T1000 (cell line): ENCODE measurements at regions not wholly inside any gene's neighbourhood (a gene's known extent, or its start where the extent isn't known, plus 50 kb on each side); places are given as distances from the start of the nearest gene placed in this dataset.
A peak's percentile ranks its signal among the peaks of the same experiment; 100 is the strongest.

ENCODE experiments used
- DNase-seq: peaks from one replicate; lab custom pipeline; 2025; ENCODE audit warnings: mixed read lengths; lab: John Stamatoyannopoulos, UW

DNA sequence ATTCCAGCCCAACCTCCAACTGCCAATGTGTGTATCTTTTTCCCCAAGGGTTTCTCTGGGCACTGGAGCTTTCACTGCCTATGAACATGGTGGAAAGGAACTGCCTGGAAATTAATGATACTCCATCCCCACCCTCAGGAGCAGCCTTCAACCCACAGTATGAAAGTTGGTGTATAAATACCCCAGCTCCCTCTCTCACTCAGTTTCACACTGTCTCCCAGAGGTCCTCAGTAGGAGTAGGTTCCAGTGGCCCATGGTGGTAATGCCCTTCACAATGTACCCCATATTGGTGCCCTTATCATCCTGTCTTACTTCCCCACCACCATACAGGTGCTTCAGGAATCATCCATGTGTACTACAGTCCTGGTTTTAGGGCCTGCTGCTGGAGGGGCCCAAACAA, 462.6 kb downstream of the MIAT start:
- DNase-seq = no peak

DNA sequence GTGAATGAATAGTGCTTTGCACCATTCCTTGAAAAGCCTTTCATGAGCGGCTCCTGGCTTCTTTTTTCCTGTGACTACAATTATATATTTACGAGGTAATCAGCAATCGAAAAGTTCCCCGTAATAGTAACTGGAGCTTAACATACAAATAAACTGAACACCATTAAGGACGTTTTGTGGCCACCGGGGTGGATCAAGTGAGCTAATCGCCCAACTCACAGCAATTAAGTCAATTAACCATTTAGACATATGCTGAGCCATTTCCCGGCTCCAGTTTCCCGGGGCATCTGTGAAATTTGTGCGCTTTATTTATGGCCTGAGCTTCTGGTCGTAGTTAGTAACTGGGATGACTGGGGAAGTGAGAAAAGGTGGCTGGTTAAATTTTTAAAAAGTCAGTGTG, 465.2 kb downstream of the MIAT start:
- DNase-seq = no peak

DNA sequence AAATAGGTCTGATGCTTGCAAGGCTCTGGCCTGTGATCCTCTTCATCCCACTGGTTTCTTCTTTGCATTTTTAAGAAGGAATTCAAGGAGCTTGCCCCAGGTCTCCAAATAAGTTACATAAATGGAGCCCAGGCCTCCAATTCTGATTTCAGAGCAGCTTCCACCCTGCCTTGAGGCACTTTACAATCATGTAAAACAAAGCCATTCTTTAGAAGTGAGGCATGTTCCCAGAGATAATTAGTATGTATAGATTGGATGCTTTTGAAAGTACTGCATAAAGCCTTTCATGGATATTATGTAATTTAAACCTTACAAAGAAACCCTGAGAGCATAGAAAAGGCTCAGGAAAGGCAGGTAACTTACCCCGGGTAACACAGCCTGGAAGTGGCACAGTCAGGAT, 466.5 kb downstream of the MIAT start:
- no peak for DNase-seq

DNA sequence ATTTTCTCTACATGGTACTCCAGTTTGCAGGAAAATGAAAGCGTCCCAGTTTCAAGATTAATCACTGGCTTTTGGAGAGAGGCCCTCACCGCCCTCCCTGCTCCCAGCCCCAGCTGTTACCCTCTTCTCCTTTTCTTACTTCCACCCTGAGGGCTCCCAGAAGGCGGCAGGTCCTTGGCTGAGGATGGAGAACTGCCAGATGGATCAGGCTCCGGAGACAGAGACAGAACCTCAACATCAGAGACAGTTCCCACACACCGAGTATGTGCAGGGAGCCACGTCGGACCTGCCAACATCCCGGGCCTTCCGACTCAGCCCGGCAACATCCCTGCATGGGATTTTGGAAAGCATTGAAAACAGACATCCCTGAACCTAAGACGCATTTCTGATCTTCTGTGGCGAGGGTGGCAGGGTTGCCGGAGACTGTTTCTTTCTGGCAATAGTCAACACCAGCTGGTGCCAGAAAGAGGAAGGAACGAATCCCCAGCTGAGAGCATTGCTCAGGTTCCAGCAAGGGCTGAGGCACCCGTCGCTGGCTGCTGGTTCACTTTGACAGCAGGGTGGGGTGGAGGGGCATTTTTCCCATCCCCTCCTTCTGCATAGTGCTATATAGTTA, 467.1 kb downstream of the MIAT start:
- DNase-seq = no peak

DNA sequence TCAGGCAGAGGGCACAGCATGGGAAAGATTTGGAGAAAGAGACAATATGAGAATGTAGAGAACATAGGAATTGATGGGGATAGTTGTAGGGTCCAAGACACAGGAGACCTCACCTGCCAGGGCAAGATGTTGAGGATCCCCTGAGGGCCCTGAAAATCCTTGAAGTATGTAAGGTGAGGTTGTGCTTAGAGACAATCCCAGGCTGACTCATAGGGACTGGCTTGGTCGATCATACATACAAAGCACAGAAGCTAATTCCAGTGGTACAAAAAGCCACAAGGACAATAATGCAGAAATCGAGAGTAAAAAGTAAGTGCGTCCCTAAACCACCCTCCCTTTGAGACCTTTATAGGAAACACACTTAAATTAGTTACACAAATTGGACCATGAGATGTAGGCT, 468.2 kb downstream of the MIAT start:
- no peak for DNase-seq

DNA sequence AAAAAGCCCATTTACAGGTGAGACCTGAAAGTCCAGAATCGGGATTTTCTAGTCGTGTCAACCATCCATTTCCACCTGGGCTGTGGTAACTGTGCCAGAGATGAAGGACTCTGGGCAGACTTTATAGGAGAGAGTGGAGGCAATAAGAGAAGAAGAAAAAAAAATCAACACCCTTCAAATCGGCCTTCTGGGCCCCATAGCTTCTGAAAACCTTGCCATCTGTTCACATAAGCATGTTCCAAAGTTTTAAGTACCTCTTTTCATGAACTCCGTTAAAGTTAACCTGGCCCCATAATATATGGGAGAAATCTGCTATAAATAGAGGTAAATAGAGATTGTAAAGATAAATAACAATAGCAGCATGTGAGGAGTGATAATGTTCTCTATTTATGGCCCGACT, 470.5 kb downstream of the MIAT start:
- DNase-seq = no peak

DNA sequence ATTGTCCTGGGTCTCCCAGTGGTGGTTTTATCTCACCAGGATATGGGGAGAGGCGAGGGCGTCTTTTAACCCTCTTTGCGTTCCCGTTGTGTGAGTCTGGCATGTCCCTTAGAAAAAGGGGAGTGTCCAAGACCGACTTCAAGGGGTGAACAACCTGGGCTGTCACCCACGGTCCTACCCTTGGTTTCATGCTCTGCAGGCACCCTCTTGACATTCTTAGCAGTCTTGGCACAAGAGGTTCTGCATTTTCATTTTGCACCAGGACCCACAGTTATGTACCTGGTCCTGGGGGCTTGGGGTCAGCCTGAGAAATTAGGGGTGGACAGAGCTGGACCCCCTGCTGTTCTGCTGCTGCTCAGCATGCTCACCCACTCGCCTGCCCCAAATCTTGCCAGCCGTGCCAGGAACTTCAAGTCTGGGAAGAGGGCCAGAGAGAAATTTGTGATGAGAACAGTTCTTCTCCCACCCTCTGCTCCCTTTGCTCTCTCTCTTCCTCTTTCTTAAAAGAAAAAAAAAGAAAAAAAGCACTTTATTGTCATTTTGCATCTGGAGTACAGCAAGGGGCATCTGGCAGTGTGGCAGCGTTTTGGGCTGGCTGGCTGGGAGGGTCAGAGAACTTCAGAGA, 471.2 kb downstream of the MIAT start:
- no peak for DNase-seq

DNA sequence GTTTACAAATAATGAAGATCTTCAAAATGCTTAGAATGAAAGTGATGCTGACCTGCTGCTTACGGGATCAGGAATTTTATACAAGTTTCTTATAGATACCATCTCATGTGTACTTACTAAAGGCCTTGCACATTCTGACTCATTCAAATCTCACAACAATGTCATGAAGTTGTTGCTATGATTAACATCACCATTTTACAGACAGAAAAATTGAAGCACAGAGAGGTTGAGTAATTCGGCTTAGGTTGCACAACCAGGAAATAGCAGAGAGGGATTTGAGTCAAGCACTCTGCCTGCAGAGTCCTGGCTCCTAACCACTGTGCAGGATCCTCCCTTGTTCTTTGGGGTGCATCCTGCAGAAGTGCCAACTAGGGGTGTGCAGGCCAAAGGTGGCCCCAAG, 471.9 kb downstream of the MIAT start:
- no peak for DNase-seq

DNA sequence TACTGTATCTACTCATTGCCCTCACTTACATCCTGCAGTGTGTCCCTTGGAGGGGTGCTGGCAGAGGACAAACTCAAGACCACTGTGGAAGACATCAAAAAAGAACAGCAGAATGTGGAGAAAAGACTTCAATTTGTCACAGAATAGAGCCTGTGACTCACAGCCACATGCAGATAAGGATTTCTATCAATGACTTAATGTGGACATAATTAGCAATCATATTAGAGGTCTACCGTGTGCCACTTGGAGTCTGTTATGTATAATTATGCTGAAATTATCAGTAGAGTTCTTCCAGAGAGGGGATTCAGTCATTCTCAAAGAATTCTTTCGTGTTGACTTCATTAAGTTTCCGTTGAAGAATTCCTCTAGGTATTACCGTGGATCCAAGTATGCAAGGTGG, 473.5 kb downstream of the MIAT start:
- DNase-seq = no peak

DNA sequence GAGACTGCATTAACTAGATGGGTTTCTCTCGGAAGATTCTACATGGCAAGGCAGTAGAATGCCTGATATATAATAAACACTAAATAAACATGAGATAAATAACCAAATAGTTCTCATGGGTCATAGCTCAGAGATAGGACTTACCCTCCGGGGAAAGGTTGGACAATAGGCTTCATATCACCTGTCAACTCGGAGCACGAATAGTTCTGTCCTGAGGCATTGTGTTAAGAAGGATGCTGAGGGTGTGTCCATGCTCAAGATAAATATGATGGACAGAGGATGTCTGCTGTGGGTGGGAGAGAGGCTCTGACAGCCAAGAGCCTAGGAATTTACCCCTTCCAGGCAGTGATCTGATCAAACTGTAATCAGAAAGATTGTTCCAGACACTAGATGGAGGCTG, 474.0 kb downstream of the MIAT start:
- no peak for DNase-seq

DNA sequence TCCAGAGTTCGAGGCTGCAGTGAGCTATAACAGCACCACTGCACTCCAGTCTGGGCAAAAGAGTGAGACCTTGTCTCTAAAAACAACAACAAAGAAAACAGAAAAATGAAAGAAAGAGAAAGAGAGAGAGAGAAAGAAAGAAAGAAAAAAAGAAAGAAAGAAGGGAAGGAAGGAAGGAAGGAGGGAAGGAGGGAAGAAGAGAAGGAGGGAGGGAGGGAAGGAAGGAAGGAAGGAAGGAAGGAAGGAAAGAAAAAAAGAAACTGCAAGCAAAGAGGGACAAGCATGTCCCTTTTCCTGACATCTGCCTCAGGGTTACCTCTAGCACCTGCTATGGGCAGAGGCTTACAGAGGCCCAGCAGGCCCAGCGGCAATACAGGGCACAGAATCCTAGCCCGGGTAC, 475.0 kb downstream of the MIAT start:
- DNase-seq = no peak

DNA sequence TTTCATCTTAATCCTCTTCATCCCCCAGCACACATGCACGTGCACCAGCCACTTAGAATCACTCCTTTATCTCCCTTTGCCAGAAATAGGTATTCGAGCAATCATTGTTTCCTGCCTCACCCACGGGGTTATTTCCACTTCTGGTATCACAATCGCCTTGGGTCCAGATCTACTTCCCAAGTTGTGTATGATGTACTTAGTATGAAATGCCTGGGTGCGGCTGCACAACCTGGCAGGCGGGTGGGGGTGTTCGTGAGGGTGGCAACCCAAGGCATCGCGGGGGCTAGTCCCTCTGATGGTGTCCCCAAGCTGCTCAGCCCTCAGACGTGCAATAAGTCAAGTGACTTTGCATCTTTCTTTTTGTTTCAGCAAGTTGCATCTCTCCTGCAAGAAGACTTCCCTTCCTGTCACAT, 475.6 kb downstream of the MIAT start:
- no peak for DNase-seq

DNA sequence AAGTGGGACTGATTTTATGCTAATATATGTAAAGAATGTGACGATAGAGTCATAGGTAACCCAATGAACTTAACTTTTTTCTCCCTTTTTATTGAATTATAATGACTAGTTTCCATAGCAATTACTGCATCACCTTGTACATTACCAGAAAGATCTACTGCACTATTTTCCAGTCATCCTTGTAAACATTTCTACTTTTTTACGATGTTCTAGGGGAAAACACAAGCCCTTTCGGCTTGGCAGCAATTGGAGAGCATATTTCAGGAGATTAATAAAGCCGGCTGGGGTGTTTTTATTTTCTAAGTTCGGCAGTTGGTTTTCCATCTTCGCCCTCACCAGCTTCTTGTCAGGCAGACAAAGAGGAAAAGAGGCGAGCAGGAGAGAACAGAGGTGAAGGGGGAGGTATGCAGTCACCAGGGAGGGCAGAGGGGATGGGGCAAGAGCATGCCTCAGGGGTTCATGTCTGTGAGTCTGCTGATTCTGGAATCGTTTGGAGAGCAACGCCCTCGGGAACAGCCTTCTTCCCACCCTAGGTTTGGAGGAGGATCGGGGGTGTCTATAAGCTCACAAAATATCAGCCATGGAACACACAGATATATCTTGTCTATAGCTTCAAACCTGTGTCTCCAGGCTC, 476.4 kb downstream of the MIAT start:
- no peak for DNase-seq

DNA sequence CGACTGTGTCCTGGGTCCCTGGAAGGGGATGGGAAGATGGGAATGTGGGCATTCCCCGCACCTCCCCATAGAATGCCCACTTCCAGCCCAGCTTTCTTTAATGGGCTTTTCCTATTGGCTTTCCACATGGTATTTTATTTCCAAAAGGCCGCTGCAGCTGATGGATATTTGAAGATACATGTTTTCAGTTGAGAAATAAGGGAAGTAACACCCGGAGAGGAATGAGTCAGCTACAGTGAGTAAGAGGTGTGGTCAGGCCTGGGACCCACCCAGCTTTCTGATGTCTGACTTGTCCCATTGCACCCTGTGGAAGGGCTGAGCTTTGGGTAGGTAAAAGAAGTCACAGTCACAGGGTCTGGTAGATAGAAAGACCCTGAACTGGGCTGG, 476.9 kb downstream of the MIAT start:
- peak; percentile 42 for DNase-seq

DNA sequence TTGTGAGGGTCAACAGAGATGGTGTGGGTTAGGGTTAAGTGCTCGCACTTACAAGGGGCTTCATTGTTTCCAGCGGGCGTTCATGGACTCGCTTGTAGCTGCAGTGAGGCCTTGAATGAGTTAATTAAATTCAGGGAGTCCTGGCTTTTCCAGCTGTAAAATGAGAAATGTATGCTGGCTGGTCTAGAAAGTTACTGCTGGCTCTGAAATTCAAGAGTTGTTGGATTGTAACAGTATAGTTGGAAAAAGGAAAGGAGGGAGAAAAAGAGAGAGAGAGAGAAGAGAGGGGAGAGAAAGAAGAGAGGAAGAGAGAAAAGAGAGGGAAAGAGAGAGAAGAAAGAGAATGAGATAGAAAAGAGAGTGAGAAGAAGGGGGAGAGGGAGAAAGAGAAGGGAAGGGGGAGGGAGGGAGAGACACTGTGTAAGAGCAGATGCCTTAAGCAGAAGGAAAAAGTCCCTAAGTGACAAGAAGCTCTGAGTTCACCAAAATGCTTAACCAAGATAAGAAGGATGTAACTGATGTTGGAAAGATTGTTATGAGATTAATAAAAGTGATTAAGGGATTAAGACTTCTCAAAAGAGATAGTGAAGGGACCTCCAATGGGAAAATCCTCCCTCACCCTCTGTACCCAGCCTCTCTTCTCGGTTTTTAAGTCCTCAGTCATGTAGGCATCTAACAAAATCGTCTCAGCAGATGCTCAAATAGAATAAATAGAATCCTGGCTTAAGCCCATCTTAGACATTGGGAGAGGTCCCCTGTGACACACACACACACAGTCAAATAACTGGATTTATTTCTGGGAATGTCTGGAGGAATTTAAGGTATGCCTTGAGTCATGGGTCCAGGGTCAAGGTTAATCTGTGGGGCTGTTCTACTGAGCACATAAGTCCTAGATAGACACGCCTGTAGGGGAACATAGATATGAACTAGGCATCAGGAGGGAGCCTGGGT, 477.9 kb downstream of the MIAT start:
- peak; percentile 41 for DNase-seq

DNA sequence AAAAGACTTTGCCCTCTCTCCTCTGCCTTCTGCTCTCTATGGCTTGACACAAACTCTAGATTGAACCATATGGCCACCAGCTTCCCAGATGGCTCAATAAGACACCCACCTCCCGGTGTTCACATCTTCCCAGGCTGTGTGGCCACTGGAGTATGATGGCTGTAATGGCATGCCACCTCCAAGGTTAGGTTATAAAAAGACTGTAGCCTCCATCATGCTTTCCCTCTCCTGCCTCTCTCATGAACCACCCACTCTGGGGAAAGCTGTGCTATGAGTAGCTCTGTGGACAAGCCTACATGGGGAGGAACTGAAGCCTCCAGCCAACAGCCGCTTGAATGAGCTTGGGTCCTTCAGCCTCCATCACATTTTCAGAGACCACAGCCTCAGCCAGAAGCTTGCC, 479.2 kb downstream of the MIAT start:
- no peak for DNase-seq

DNA sequence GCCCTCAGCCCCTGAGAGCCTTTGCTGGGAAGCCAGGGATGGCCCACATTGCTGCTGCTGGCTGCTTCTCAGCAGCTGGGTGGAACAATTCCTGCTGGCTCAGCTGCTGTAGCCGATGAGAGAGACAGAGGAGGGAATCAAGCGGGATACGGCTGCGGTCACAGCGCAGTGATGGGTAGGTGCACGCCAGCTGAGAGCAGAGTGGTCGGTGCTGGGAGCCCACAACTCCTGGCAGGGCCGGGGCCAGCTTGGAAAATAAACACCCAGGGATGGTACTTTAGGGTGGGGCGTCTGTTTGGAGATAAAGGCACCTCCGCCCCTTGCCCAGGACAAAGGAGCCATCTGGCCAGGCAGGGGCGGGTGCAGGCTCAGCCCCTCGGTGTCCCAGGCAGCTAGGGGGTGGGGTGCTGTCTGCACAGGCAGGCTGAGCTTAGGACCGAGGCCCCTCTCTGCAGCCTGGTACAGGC, 480.5 kb downstream of the MIAT start:
- no peak for DNase-seq

DNA sequence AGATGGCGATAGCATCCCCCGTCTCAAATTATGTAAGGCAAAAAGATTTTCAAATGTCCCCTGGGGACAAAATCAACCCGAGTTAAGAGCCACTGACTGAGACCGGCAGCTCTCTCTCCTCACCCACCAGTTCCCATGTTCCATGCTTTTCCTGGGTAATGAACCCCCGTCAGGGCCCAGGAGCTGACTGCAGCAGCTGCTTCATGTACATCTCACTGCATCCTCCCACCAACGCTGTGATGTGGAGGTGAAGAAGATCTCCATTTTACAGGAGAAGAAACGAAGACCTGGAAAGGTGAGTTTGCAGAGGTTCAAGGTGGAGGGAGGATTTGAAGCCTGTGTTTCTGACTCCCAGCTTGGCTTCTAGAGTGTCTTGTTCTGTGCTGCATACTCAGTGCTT, 481.1 kb downstream of the MIAT start:
- no peak for DNase-seq

DNA sequence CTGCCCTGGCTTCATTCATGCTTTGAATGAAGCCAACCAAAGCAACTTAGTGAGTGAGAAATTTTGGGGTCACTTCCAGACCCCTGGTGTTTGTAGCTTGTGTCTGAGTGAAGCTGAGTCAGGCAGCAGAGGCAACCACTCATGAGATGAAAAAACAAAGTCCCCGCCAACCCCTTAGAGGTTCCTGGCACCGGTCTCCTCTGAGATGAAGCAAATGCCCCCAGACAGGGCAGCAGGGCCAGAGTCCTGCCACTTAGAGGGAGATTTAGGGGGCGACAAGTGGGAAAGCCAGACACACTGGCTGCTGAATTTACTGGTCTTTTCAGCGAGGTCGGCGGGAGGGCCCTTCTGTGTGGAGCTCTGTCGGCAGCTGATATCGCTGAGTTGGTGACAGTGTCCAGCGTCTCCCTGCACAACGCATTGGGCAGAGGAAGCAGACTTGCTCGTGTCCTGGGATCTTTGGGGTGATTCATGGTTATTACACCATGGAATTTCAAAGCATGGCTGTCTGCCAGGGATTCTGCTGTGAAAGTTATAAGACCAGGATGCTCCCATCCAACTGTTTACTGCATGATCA, 482.6 kb downstream of the MIAT start:
- peak; percentile 35 for DNase-seq

DNA sequence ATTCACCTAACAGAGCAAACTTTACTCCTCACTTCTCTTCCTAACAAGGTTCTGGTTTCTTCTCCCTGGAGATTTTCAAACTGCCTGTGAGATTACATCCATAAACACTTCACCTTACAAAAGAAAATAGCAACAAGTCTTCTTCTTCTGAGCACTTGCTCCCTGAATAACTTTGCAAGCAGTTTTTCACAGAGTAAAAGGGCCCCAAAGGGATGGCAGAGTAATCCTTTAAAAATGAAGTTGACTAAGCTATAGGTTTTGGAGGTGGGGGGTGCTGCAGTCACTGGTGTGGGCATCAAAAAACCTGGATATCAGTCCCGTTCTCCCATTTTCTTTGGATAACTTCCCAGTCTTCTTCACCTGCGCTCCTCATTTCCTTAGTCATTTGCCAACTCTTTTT, 484.9 kb downstream of the MIAT start:
- DNase-seq = no peak

DNA sequence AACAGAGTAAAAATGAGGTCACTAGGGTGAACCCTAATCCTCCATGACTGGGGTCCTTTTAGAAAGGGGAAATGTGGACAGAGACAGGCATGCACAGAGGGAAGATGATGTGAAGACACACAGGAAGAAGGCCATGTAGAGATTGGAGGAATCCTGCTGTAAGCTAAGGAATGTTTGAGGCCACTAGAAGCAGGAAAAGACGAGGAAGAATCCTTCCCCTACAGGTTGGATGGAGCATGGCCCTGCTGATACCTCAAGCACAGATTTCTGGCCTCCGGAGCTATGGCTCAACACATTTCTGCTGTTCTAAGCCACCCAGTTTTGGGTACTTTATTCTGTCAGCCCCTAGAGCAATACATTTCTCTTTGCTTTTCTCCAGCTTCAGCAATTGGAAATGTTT, 486.9 kb downstream of the MIAT start:
- DNase-seq = no peak
